GM23248 (cell line): ENCODE measurements at regions not wholly inside any gene's neighbourhood (a gene's known extent, or its start where the extent isn't known, plus 50 kb on each side); places are given as distances from the start of the nearest gene placed in this dataset.

Experiments
- DNase-seq: peaks from one replicate; pipeline ENCODE4 v3.0.0-alpha.2; 2015
- H2AFZ ChIP-seq: fragments of 200-600 bp; sonication (generic); 2 replicates; pipeline ENCODE4 v1.6.1; 2016; ENCODE audit warnings: antibody characterized with exemption
- H3F3A ChIP-seq: fragments of 200-600 bp; sonication (generic); 2 replicates; pipeline ENCODE4 v1.6.1; 2016; ENCODE audit warnings: mild to moderate bottlenecking, antibody characterized with exemption, mixed run types; ENCODE audit not compliant: insufficient read depth
- H3K27ac ChIP-seq: fragments of 200-600 bp; sonication (generic); 2 replicates; pipeline ENCODE4 v1.5.1; 2016; ENCODE audit warnings: mild to moderate bottlenecking
- H3K27me3 ChIP-seq: fragments of 200-600 bp; sonication (generic); replicated peaks from 2 replicates; pipeline ENCODE4 v1.6.1; 2016; ENCODE audit warnings: mild to moderate bottlenecking; ENCODE audit not compliant: insufficient read depth
- H3K36me3 ChIP-seq: fragments of 200-600 bp; sonication (generic); 2 replicates; pipeline ENCODE4 v1.6.1; 2016; ENCODE audit warnings: low read depth, mild to moderate bottlenecking
- H3K4me1 ChIP-seq: fragments of 200-600 bp; sonication (generic); 2 replicates; pipeline ENCODE4 v1.6.1; 2016; ENCODE audit warnings: mild to moderate bottlenecking; ENCODE audit not compliant: insufficient read depth
- H3K4me2 ChIP-seq: fragments of 200-600 bp; sonication (generic); one replicate; pipeline ENCODE4 v1.6.1; 2016; ENCODE audit warnings: mild to moderate bottlenecking; ENCODE audit not compliant: unreplicated experiment
- H3K4me3 ChIP-seq: fragments of 200-600 bp; sonication (generic); 2 replicates; pipeline ENCODE4 v1.5.1; 2016; ENCODE audit warnings: mild to moderate bottlenecking
- H3K79me2 ChIP-seq: fragments of 200-600 bp; sonication (generic); 2 replicates; pipeline ENCODE4 v1.6.1; 2016; ENCODE audit warnings: mild to moderate bottlenecking; ENCODE audit not compliant: insufficient read depth
- H3K9ac ChIP-seq: fragments of 200-600 bp; sonication (generic); 2 replicates; pipeline ENCODE4 v1.6.1; 2016; ENCODE audit warnings: mild to moderate bottlenecking
- H3K9me2 ChIP-seq: fragments of 200-600 bp; sonication (generic); 2 replicates; pipeline ENCODE4 v1.6.1; 2016; ENCODE audit warnings: mixed run types, mild to moderate bottlenecking, moderate library complexity; ENCODE audit not compliant: insufficient read depth
- H3K9me3 ChIP-seq: fragments of 200-600 bp; sonication (generic); one replicate; pipeline ENCODE4 v1.6.1; 2017; ENCODE audit warnings: low read depth
- H4K20me1 ChIP-seq: fragments of 200-600 bp; sonication (generic); 2 replicates; pipeline ENCODE4 v1.6.0; 2016; ENCODE audit not compliant: insufficient read depth
- EZH2 ChIP-seq: fragments of 200-600 bp; sonication (generic); IDR thresholded peaks from 2 replicates; pipeline ENCODE4 v1.6.1; 2018; ENCODE audit warnings: antibody characterized with exemption, mild to moderate bottlenecking; ENCODE audit not compliant: insufficient read depth, poor library complexity, severe bottlenecking
- EZH2phosphoT487 ChIP-seq: fragments of 200-600 bp; sonication (generic); IDR thresholded peaks from 2 replicates; pipeline ENCODE4 v1.6.1; 2018; ENCODE audit warnings: antibody characterized with exemption, moderate library complexity, mild to moderate bottlenecking, low read depth; ENCODE audit not compliant: insufficient read depth
- WGBS, 2 experiments: methylation state at CpG; one replicate each; pipeline ENCODE4 v1.1.6; 2015 to 2017; ENCODE audit warnings: low lambda C conversion rate in 2 of 2, low coverage in 1 of 2; ENCODE audit errors: missing lambda C conversion rate in 2 of 2; 5-methylcytosine and 5-hydroxymethylcytosine counted together
- in situ Hi-C: fragments of 300-500 bp; cut with MboI; formaldehyde crosslinking; loops from 2 replicates; pipeline ENCODE4 v1.15.0; 2020

DNA sequence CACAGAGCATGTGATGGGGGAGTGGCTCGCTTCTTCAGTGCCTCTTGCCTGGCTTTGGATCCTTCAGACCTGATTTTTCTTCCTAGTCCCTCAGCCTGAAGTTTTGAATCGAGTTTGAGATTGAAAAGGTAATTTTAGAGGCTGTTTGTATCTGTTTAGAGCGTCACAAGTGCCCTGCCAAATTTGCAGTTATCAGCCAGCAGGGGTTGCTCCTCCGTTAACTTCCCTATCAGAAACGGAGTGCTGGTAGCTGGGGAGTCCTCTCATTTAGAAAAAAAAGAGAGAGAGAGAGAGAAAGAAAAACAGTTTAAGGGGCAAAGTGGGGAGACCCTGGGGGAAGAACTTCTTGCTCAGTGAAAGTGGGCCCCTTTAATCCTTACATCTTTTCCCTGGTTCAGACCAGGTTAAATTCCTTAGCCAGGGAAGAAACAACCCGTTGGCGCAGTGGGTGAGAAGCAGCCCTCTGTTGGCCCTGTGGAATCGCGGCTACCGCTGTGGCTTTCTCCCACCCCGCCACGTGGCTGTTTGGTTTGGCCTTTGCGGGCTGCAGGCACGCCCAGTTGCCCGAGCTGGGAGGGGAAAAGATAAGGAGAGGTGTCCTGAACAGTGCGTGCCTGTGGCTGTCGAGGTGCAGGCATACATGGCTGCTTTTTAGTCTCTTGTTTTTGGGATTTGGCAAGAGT is 576.7 kb upstream of the ACO1 start:
- H3K27ac ChIP-seq, result no peak overlapping the region
- H4K20me1 ChIP-seq, result no peaks in the 10 kb centered on the region
- TF ChIP-seq EZH2, result no peak
- H3K79me2 ChIP-seq, result no peaks in the 10 kb centered on the region
- no peak overlapping the region for H2AFZ ChIP-seq
- no peaks in the 10 kb centered on the region for H3K27me3 ChIP-seq
- H3K4me1 ChIP-seq, result no peaks in the 10 kb centered on the region
- no peak for DNase-seq
- no peaks in the 10 kb centered on the region for H3K9me3 ChIP-seq
- no peaks in the 10 kb centered on the region for H3K36me3 ChIP-seq
- no peaks in the 10 kb centered on the region for H3F3A ChIP-seq
- H3K4me3 ChIP-seq, result no peak overlapping the region
- 36 to 41% methylated on average over 17 of the region's 17 CpGs for WGBS, 2 experiments
- no peak overlapping the region for H3K4me2 ChIP-seq
- in situ Hi-C loops, result no loop called here
- H3K9ac ChIP-seq, result no peak overlapping the region
- H3K9me2 ChIP-seq, result no peaks in the 10 kb centered on the region

DNA sequence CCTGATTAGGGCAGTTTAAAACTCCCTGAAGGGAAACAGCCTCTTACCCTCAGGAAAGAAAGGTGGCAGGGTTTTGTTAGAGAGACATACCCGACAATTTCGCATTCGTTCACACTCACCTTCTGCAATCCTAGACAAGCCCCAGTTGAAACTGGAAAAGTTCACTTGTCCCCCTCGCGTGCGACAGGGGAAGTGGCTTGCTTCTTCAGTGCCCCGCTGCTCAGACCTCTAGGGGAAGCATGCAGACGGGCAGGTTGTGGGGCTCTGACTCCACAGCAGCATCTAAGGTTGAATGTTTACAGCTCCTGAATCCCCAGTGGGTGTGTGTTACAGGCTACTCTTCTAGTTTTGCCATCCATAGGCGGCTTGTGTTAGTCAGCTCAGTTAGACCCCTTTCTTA is 575.7 kb upstream of the ACO1 start:
- DNase-seq, result no peak
- no peak overlapping the region for H3K27ac ChIP-seq
- in situ Hi-C loops, result no loop called here
- H2AFZ ChIP-seq, result no peak overlapping the region
- H3K9me3 ChIP-seq, result no peaks in the 10 kb centered on the region
- no peak overlapping the region for H3K4me3 ChIP-seq
- TF ChIP-seq EZH2phosphoT487 (no peak), EZH2 (no peak)
- H3K9me2 ChIP-seq, result no peaks in the 10 kb centered on the region
- no peaks in the 10 kb centered on the region for H3F3A ChIP-seq
- no peaks in the 10 kb centered on the region for H4K20me1 ChIP-seq
- H3K27me3 ChIP-seq, result no peaks in the 10 kb centered on the region
- H3K4me1 ChIP-seq, result no peaks in the 10 kb centered on the region
- H3K36me3 ChIP-seq, result no peaks in the 10 kb centered on the region
- H3K9ac ChIP-seq, result no peak overlapping the region
- 53 to 57% methylated on average over 9 of the region's 9 CpGs for WGBS, 2 experiments
- H3K79me2 ChIP-seq, result no peaks in the 10 kb centered on the region
- no peak overlapping the region for H3K4me2 ChIP-seq

GRCh38 chr9:31820426-31820825 is 564.0 kb upstream of the ACO1 start:
- in situ Hi-C loops, result no loop called here
- Histone ChIP-seq H3K27me3 (no peaks in the 10 kb centered on the region), H3K4me2 (no peak overlapping the region), H3K36me3 (no peaks in the 10 kb centered on the region), H3K4me1 (no peaks in the 10 kb centered on the region), H3K4me3 (no peak overlapping the region), H3K9me3 (no peaks in the 10 kb centered on the region), H3K79me2 (no peaks in the 10 kb centered on the region), H3K27ac (no peak overlapping the region), H3K9me2 (no peaks in the 10 kb centered on the region), H4K20me1 (no peaks in the 10 kb centered on the region), H3F3A (no peaks in the 10 kb centered on the region), H2AFZ (no peak overlapping the region), H3K9ac (no peak overlapping the region)
- TF ChIP-seq EZH2 (no peak), EZH2phosphoT487 (no peak)
- 6 to 11% methylated on average over 4 of the region's 4 CpGs for WGBS, 2 experiments
- DNase-seq, result no peak

DNA sequence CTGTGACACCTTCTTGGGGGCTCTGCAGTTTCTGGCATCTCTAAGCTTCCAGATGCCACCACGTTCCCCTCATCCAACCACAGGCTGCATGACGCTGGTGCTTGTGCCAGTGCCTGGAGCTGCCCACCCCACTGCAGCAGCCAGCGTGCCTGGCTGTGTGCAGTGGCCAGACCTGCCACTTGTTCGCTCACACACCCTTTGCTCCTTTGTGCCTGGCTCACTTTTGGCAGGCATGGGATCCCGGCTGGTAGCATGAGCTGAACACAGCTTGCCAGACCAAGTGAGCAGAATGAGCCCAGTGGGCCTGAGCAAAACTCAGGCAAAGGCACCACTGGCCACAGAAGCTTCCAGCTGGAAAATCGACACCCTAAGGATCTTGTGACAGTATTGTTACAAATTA is 562.9 kb upstream of the ACO1 start:
- no peak overlapping the region for H3K4me3 ChIP-seq
- no peaks in the 10 kb centered on the region for H3F3A ChIP-seq
- H3K9me2 ChIP-seq, result no peaks in the 10 kb centered on the region
- DNase-seq, result no peak
- H3K9ac ChIP-seq, result no peak overlapping the region
- in situ Hi-C loops, result no loop called here
- 6 to 9% methylated on average over 5 to 6 of the region's 6 CpGs for WGBS, 2 experiments
- no peaks in the 10 kb centered on the region for H3K9me3 ChIP-seq
- H3K27ac ChIP-seq, result no peak overlapping the region
- H2AFZ ChIP-seq, result no peak overlapping the region
- H4K20me1 ChIP-seq, result no peaks in the 10 kb centered on the region
- H3K27me3 ChIP-seq, result no peaks in the 10 kb centered on the region
- H3K4me2 ChIP-seq, result no peak overlapping the region
- H3K79me2 ChIP-seq, result no peaks in the 10 kb centered on the region
- TF ChIP-seq EZH2 (no peak), EZH2phosphoT487 (no peak)
- H3K4me1 ChIP-seq, result no peaks in the 10 kb centered on the region
- H3K36me3 ChIP-seq, result no peaks in the 10 kb centered on the region

DNA sequence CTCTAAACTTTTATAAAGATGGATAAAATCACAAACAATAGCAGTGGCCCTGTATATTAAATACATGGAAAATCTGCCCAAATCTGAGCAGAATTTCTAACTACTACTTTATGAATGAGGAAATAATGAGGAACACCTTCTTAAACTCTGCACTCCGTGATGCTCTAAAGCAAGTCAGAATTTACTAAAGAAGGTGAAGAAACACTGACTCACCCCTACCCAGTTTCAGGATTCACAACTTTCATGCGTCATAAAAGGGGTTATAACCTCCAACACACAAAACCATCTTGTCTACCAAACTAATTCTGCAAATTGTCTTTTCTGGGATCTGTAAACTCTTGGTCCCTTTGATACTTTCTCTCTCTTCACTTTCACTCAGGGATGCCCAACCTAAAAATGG is 561.1 kb upstream of the ACO1 start:
- Histone ChIP-seq H2AFZ (no peak overlapping the region), H3F3A (no peaks in the 10 kb centered on the region), H3K4me1 (no peaks in the 10 kb centered on the region), H3K9me2 (no peaks in the 10 kb centered on the region), H3K4me3 (no peak overlapping the region), H3K79me2 (no peaks in the 10 kb centered on the region), H3K4me2 (no peak overlapping the region), H3K36me3 (no peaks in the 10 kb centered on the region), H4K20me1 (no peaks in the 10 kb centered on the region), H3K27me3 (no peaks in the 10 kb centered on the region), H3K27ac (no peak overlapping the region), H3K9ac (no peak overlapping the region), H3K9me3 (no peaks in the 10 kb centered on the region)
- TF ChIP-seq EZH2 (no peak), EZH2phosphoT487 (no peak)
- WGBS, 2 experiments, result 13 to 18% methylated on average over 2 of the region's 2 CpGs
- in situ Hi-C loops, result no loop called here
- DNase-seq, result no peak
